NCI-H524 (cell line): ENCODE measurements at regions not wholly inside any gene's neighbourhood (a gene's known extent, or its start where the extent isn't known, plus 50 kb on each side); places are given as distances from the start of the nearest gene placed in this dataset.
A peak's percentile ranks its signal among the peaks of the same experiment; 100 is the strongest.

Experiments
- DNase-seq, 2 experiments: peaks; one replicate each; lab custom pipeline; 2025; lab: John Stamatoyannopoulos, UW

GRCh38 chr11:128193615-128194014, 393.7 kb downstream of the ETS1 start:
- DNase-seq: no peak

- no peak for DNase-seq
Observed at GRCh38 chr11:128190312-128190711, 397.0 kb downstream of the ETS1 start.

- no peak for DNase-seq
Observed at GRCh38 chr11:128189823-128190222, 397.5 kb downstream of the ETS1 start.

GRCh38 chr11:128188346-128189004, 398.9 kb downstream of the ETS1 start:
- DNase-seq: no peak

- DNase-seq: peak; percentile 77 to 95
Observed at GRCh38 chr11:128187835-128188234, 399.5 kb downstream of the ETS1 start.

- no peak for DNase-seq
Observed at GRCh38 chr11:128187377-128187776, 400.0 kb downstream of the ETS1 start.

- no peak for DNase-seq
Observed at GRCh38 chr11:128184981-128185380, 402.4 kb downstream of the ETS1 start.

GRCh38 chr11:128182844-128183243, 404.5 kb downstream of the ETS1 start:
- DNase-seq: no peak

- DNase-seq: no peak
Observed at GRCh38 chr11:128181984-128182383, 405.4 kb downstream of the ETS1 start.

- no peak for DNase-seq
Observed at GRCh38 chr11:128181088-128181480, 406.3 kb downstream of the ETS1 start.

- no peak for DNase-seq
Observed at GRCh38 chr11:128180441-128181087, 406.8 kb downstream of the ETS1 start.

GRCh38 chr11:128179512-128179911, 407.8 kb downstream of the ETS1 start:
- no peak for DNase-seq

- peak in 1 of 2 experiments; percentile 31 for DNase-seq
Observed at GRCh38 chr11:128179039-128179438, 408.3 kb downstream of the ETS1 start.

GRCh38 chr11:128174465-128175291, 412.7 kb downstream of the ETS1 start:
- peak; percentile 33 to 66 for DNase-seq

GRCh38 chr11:128172046-128172878, 415.1 kb downstream of the ETS1 start:
- peak in 1 of 2 experiments; percentile 74 for DNase-seq

- no peak for DNase-seq
Observed at GRCh38 chr11:128171506-128171905, 415.9 kb downstream of the ETS1 start.

- DNase-seq: no peak
Observed at GRCh38 chr11:128165572-128165971, 421.8 kb downstream of the ETS1 start.

GRCh38 chr11:128164080-128164741, 423.1 kb downstream of the ETS1 start:
- DNase-seq: no peak

GRCh38 chr11:128161994-128162393, 425.4 kb downstream of the ETS1 start:
- DNase-seq: no peak

GRCh38 chr11:128161436-128161835, 425.9 kb downstream of the ETS1 start:
- no peak for DNase-seq

GRCh38 chr11:128158860-128159259, 428.5 kb downstream of the ETS1 start:
- DNase-seq: no peak
